H1 (cell line): ENCODE measurements at regions not wholly inside any gene's neighbourhood (a gene's known extent, or its start where the extent isn't known, plus 50 kb on each side); places are given as distances from the start of the nearest gene placed in this dataset.
"Not testable (repeated sequence)": the region's sequence is repeated elsewhere in the genome, so short reads cannot be mapped to it uniquely, and the experiment has no call there.

ENCODE experiments used
- CTCF ChIA-PET: fragments of 300-600 bp; sonication (Branson Sonifier 250); formaldehyde crosslinking; loops from one replicate; lab custom pipeline; 2021; ENCODE audit not compliant: partially characterized antibody; lab: Charles Lee
- POLR2A ChIA-PET: fragments of 300-600 bp; sonication (Branson Sonifier 250); formaldehyde crosslinking; loops from one replicate; lab custom pipeline; 2021; ENCODE audit warnings: inconsistent platforms; ENCODE audit not compliant: partially characterized antibody; lab: Charles Lee
- DNase-seq, 2 experiments: peaks; one replicate each; pipeline versions ENCODE4 v3.0.0 to v3.0.0-alpha.2; 2010 to 2022; ENCODE audit warnings: low spot score in 2 of 2, low read depth in 1 of 2, mixed read lengths in 1 of 2
- FAIRE-seq: peaks from 2 replicates; lab custom pipeline; 2011; peaks lifted over from hg19 to GRCh38; lab: Jason Lieb, UNC
- H2AFZ ChIP-seq: 2 replicates; pipeline ENCODE4 v1.8.1; 2012; ENCODE audit warnings: low read length, inconsistent platforms
- H2AK5ac ChIP-seq: 2 replicates; pipeline ENCODE4 v1.6.1; 2013; ENCODE audit warnings: low read depth, low read length
- H2BK120ac ChIP-seq: replicated peaks from 2 replicates; pipeline ENCODE3; 2013; ENCODE audit warnings: low read depth, low read length, inconsistent platforms
- H2BK12ac ChIP-seq: 2 replicates; pipeline ENCODE4 v1.6.1; 2013; ENCODE audit warnings: low read depth, low read length
- H2BK15ac ChIP-seq: 2 replicates; pipeline ENCODE4 v1.6.1; 2013; ENCODE audit warnings: low read length
- H2BK20ac ChIP-seq: 2 replicates; pipeline ENCODE4 v1.6.1; 2013; ENCODE audit warnings: low read length
- H2BK5ac ChIP-seq: 2 replicates; pipeline ENCODE4 v1.6.1; 2013; ENCODE audit warnings: low read depth, low read length
- H3K14ac ChIP-seq: 2 replicates; pipeline ENCODE4 v1.6.1; 2013; ENCODE audit warnings: inconsistent platforms; ENCODE audit not compliant: insufficient read length
- H3K18ac ChIP-seq: 2 replicates; pipeline ENCODE4 v1.6.1; 2013; ENCODE audit warnings: low read length; ENCODE audit errors: extremely low read depth
- H3K23ac ChIP-seq: 2 replicates; pipeline ENCODE4 v1.6.1; 2013; ENCODE audit warnings: inconsistent platforms; ENCODE audit not compliant: insufficient read length
- H3K23me2 ChIP-seq: 2 replicates; pipeline ENCODE4 v1.6.1; 2013; ENCODE audit warnings: low read depth, low read length
- H3K27ac ChIP-seq: 2 replicates; pipeline ENCODE4 v1.6.1; 2011; ENCODE audit warnings: low read depth, low read length, inconsistent platforms
- H3K27me3 ChIP-seq, 4 experiments: replicated peaks in 1 of 4; 1 replicate in 1 of 4; 2 replicates in 3 of 4; pipeline versions ENCODE4 v1.6.1 to v1.8.1; 2011 to 2013; ENCODE audit warnings: low read length in 3 of 4, mild to moderate bottlenecking in 3 of 4, inconsistent platforms in 2 of 4, mixed read lengths in 2 of 4, moderate library complexity in 1 of 4; ENCODE audit not compliant: control insufficient read depth in 3 of 4, insufficient read depth in 3 of 4; ENCODE audit errors: extremely low read depth in 1 of 4
- H3K36me3 ChIP-seq, 4 experiments: 2 replicates each; pipeline versions ENCODE4 v1.6.1 to v1.8.1; 2011 to 2013; ENCODE audit warnings: mild to moderate bottlenecking in 4 of 4, low read length in 3 of 4, moderate library complexity in 2 of 4, control low read depth in 1 of 4, inconsistent platforms in 1 of 4; ENCODE audit not compliant: insufficient read depth in 4 of 4, control insufficient read depth in 2 of 4
- H3K4ac ChIP-seq: replicated peaks from 2 replicates; pipeline ENCODE3; 2013; ENCODE audit warnings: low read length, low read depth, mixed read lengths, inconsistent platforms; ENCODE audit not compliant: insufficient read length
- H3K4me1 ChIP-seq, 4 experiments: replicated peaks in 1 of 4; 1 replicate in 1 of 4; 2 replicates in 3 of 4; pipeline versions ENCODE4 v1.6.1 to v1.8.1; 2011 to 2013; ENCODE audit warnings: low read length in 3 of 4, inconsistent platforms in 2 of 4, mixed read lengths in 1 of 4; ENCODE audit not compliant: insufficient read depth in 4 of 4, control insufficient read depth in 3 of 4
- H3K4me2 ChIP-seq, 2 experiments: 2 replicates each; pipeline versions ENCODE4 v1.6.1 to v1.8.1; 2011 to 2013; ENCODE audit warnings: low read depth in 2 of 2, low read length in 2 of 2, control low read depth in 1 of 2, inconsistent platforms in 1 of 2, mild to moderate bottlenecking in 1 of 2; ENCODE audit not compliant: insufficient read depth in 1 of 2
- H3K4me3 ChIP-seq, 4 experiments: fragments of 200-600, 300-600 bp in 1 of 4; sonication (generic), shearing (Covaris generic), sonication (Bioruptor Twin) in 1 of 4; 2 replicates each; pipeline versions ENCODE4 v1.5.1 to v1.8.1; 2011 to 2016; ENCODE audit warnings: low read length in 4 of 4, low read depth in 3 of 4, control low read depth in 2 of 4, inconsistent platforms in 2 of 4, mild to moderate bottlenecking in 2 of 4, mixed read lengths in 1 of 4, moderate library complexity in 1 of 4; ENCODE audit not compliant: insufficient read depth in 2 of 4; ENCODE audit errors: extremely low read depth in 1 of 4
- H3K56ac ChIP-seq: replicated peaks from 2 replicates; pipeline ENCODE3; 2013; ENCODE audit warnings: low read depth, mild to moderate bottlenecking, mixed read lengths, low read length, inconsistent platforms; ENCODE audit not compliant: insufficient read length
- H3K79me1 ChIP-seq: 2 replicates; pipeline ENCODE4 v1.6.1; 2013; ENCODE audit warnings: low read depth, low read length, control low read depth
- H3K79me2 ChIP-seq, 2 experiments: 2 replicates each; pipeline versions ENCODE4 v1.6.1 to v1.8.1; 2012 to 2013; ENCODE audit warnings: low read length in 2 of 2, mild to moderate bottlenecking in 2 of 2, inconsistent platforms in 1 of 2; ENCODE audit not compliant: insufficient read depth in 2 of 2, control insufficient read depth in 1 of 2
- H3K9ac ChIP-seq, 4 experiments: replicated peaks in 1 of 4; 1 replicate in 1 of 4; 2 replicates in 3 of 4; pipeline versions ENCODE4 v1.6.1 to v1.8.1; 2011 to 2013; ENCODE audit warnings: low read depth in 3 of 4, low read length in 3 of 4, control low read depth in 2 of 4, mild to moderate bottlenecking in 2 of 4, moderate library complexity in 2 of 4, inconsistent platforms in 1 of 4; ENCODE audit errors: extremely low read depth in 1 of 4
- H3K9me3 ChIP-seq, 2 experiments: 2 replicates each; pipeline versions ENCODE4 v1.6.1 to v1.8.1; 2012 to 2013; ENCODE audit warnings: mild to moderate bottlenecking in 2 of 2, moderate library complexity in 2 of 2, control low read depth in 1 of 2, inconsistent platforms in 1 of 2, low read depth in 1 of 2, low read length in 1 of 2, mixed read lengths in 1 of 2; ENCODE audit not compliant: insufficient read depth in 2 of 2
- H4K20me1 ChIP-seq, 2 experiments: replicated peaks in 1 of 2; 2 replicates each; pipeline versions ENCODE3 to v1.8.1; 2011 to 2013; ENCODE audit warnings: inconsistent platforms in 2 of 2, low read length in 2 of 2, mild to moderate bottlenecking in 1 of 2; ENCODE audit not compliant: insufficient read depth in 2 of 2, control insufficient read depth in 1 of 2
- H4K5ac ChIP-seq: 2 replicates; pipeline ENCODE4 v1.6.1; 2013; ENCODE audit warnings: low read length, low read depth, mixed read lengths, inconsistent platforms; ENCODE audit not compliant: insufficient read length
- H4K8ac ChIP-seq: 2 replicates; pipeline ENCODE4 v1.8.0; 2013; ENCODE audit warnings: mild to moderate bottlenecking, moderate library complexity, low read length, inconsistent platforms; ENCODE audit not compliant: insufficient read depth; ENCODE audit errors: extremely low read depth
- H4K91ac ChIP-seq: replicated peaks from 2 replicates; pipeline ENCODE3; 2013; ENCODE audit warnings: low read length, mixed read lengths, inconsistent platforms; ENCODE audit not compliant: insufficient read length
- WGBS, 2 experiments: shearing (Covaris generic) in 1 of 2; methylation state at CpG; one replicate each; pipeline versions ENCODE4 v1.1.6 to v1.1.7; 2013 to 2015; ENCODE audit warnings: low lambda C conversion rate in 2 of 2, mixed read lengths in 2 of 2, inconsistent platforms in 1 of 2, low coverage in 1 of 2, missing lambda C conversion rate in 1 of 2; ENCODE audit not compliant: insufficient replicate concordance in 2 of 2, insufficient coverage in 1 of 2, insufficient read length in 1 of 2; ENCODE audit errors: extremely low coverage in 1 of 2, missing lambda C conversion rate in 1 of 2; 5-methylcytosine and 5-hydroxymethylcytosine counted together

DNA sequence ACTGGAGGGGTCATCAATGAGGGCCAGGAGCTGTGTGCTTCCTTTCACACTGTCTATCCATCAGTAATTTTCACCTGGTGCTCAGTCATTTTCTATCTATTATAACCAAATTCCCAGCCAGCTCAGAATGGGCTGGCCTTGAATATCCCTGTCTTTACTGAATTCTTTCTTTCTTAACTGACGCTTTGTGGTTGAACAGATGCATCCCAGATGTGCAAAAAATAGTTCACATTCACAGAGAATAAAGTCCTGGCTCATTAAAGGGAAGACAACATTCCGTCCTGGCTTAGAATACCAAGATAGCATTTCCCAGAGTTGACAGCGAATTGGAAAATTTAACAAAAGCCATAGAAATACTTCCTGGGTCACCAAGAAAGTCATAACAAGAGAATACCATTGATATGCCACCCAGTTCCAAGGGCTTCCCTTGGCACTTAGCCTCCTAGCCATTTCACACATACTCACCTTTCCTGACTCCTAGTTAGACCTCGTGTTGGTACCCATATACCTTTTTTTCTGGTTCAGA is 164.7 kb downstream of the SPDYE17 start:
- H3K4me1 ChIP-seq, H3K56ac ChIP-seq, H3K23ac ChIP-seq, H3K27me3 ChIP-seq, DNase-seq, H3K14ac ChIP-seq, H2AFZ ChIP-seq, POLR2A ChIA-PET, H3K4me3 ChIP-seq, H2BK120ac ChIP-seq, H3K9me3 ChIP-seq, FAIRE-seq, H3K9ac ChIP-seq, H3K4ac ChIP-seq, CTCF ChIA-PET, H3K18ac ChIP-seq, H3K79me2 ChIP-seq, H4K5ac ChIP-seq, H4K8ac ChIP-seq, H2BK12ac ChIP-seq, H3K23me2 ChIP-seq, H4K91ac ChIP-seq, H2BK5ac ChIP-seq, H3K36me3 ChIP-seq, H4K20me1 ChIP-seq, H2AK5ac ChIP-seq, H3K79me1 ChIP-seq, H2BK20ac ChIP-seq, H3K4me2 ChIP-seq, H3K27ac ChIP-seq, H2BK15ac ChIP-seq: not testable (repeated sequence)
- WGBS, 2 experiments = 88% methylated on average over 3 of the region's 4 CpGs; no CpG with 5 or more reads in 1 of the 2 experiments

DNA sequence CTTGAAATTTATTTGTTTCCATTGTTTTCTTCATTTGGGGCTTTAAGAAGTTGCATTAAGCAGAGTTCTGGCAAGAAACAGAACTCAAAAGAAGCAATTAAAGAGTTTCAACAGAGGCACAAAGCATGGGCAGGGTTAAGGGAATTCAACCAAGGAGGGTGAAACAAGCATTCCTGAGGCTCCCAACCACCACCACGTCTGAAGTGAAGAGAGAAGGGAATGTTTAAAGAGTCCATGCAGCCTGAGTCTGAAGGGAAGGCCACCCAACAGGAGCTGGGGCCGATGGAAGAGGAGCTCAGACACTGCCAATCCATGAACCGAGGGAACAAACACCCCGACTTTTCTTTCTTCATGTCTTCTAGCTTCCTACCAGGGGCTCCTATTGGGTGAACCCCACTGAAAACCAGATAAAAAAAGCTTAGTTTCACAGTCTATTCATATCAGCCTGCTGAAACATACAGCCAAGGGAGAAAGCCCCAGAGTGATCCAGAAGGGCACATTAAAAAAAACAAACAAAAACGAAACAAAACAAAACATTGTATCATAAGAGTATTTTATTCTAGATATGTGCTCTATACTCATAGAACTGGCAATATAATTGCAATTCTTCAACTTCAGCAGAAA is 168.9 kb downstream of the SPDYE17 start:
- H3K4me3 ChIP-seq, H3K23ac ChIP-seq, H4K20me1 ChIP-seq, H3K27me3 ChIP-seq, H3K18ac ChIP-seq, H3K9me3 ChIP-seq, H3K27ac ChIP-seq, H2BK120ac ChIP-seq, H3K4me2 ChIP-seq, H3K79me1 ChIP-seq, H4K8ac ChIP-seq, H2BK15ac ChIP-seq, H2AFZ ChIP-seq, H2BK12ac ChIP-seq, POLR2A ChIA-PET, H3K4ac ChIP-seq, H3K56ac ChIP-seq, H4K91ac ChIP-seq, H3K36me3 ChIP-seq, H2AK5ac ChIP-seq, H2BK20ac ChIP-seq, H3K4me1 ChIP-seq, H2BK5ac ChIP-seq, H3K79me2 ChIP-seq, DNase-seq, H3K9ac ChIP-seq, H3K23me2 ChIP-seq, H4K5ac ChIP-seq, H3K14ac ChIP-seq: not testable (repeated sequence)
- WGBS, 2 experiments = 62% methylated on average over 1 of the region's 5 CpGs; no CpG with 5 or more reads in 1 of the 2 experiments
- CTCF ChIA-PET = interaction anchor here (0.6 kb wide), 1 partner anchor 49 kb away, joined by 3 read pairs; no protein-coding TSS in a partner anchor
- FAIRE-seq = peak; percentile 81
